ENCODE measurements at regions not wholly inside any gene's neighbourhood (a gene's known extent, or its start where the extent isn't known, plus 50 kb on each side); places are given as distances from the start of the nearest gene placed in this dataset.
"Not testable (repeated sequence)": the region's sequence is repeated elsewhere in the genome, so short reads cannot be mapped to it uniquely, and the experiment has no call there.

- no peak for DNase-seq (ENCODE audit: low read depth)
These were observed 80.0 kb downstream of the GALR1 start for GRCh38 chr18:77329651-77330050.

GRCh38 chr18:77334876-77335275, 85.2 kb downstream of the GALR1 start:
- DNase-seq (ENCODE audit: low read depth): no peak

- DNase-seq (ENCODE audit: low read depth): no peak
These were observed 88.0 kb downstream of the GALR1 start for GRCh38 chr18:77337604-77338003.

- DNase-seq (ENCODE audit: low read depth): no peak
These were observed 89.4 kb downstream of the GALR1 start for GRCh38 chr18:77339093-77339492.

- no peak for DNase-seq (ENCODE audit: low read depth)
These were observed 90.0 kb downstream of the GALR1 start for GRCh38 chr18:77339623-77340022.

GRCh38 chr18:77340815-77341214, 91.2 kb downstream of the GALR1 start:
- no peak for DNase-seq (ENCODE audit: low read depth)

- DNase-seq (ENCODE audit: low read depth): no peak
These were observed 92.1 kb downstream of the GALR1 start for GRCh38 chr18:77341527-77342325.

GRCh38 chr18:77342736-77343135, 93.1 kb downstream of the GALR1 start:
- DNase-seq (ENCODE audit: low read depth): no peak

- DNase-seq (ENCODE audit: low read depth): no peak
These were observed 94.3 kb downstream of the GALR1 start for GRCh38 chr18:77343846-77344510.

GRCh38 chr18:77344786-77345500, 95.3 kb downstream of the GALR1 start:
- peak; percentile 67 for DNase-seq (ENCODE audit: low read depth)

GRCh38 chr18:77346208-77346810, 96.7 kb downstream of the GALR1 start:
- DNase-seq (ENCODE audit: low read depth): peak; percentile 59

- DNase-seq (ENCODE audit: low read depth): not testable (repeated sequence)
These were observed 103.7 kb downstream of the GALR1 start for GRCh38 chr18:77353349-77353748.

GRCh38 chr18:77359561-77360314, 110.1 kb downstream of the GALR1 start:
- DNase-seq (ENCODE audit: low read depth): no peak

- no peak for DNase-seq (ENCODE audit: low read depth)
These were observed 110.9 kb downstream of the GALR1 start for GRCh38 chr18:77360315-77361190.

- no peak for DNase-seq (ENCODE audit: low read depth)
These were observed 111.7 kb downstream of the GALR1 start for GRCh38 chr18:77361382-77361781.

- no peak for DNase-seq (ENCODE audit: low read depth)
These were observed 116.0 kb downstream of the GALR1 start for GRCh38 chr18:77365667-77366066.

- DNase-seq (ENCODE audit: low read depth): no peak
These were observed 116.5 kb downstream of the GALR1 start for GRCh38 chr18:77366067-77366719.

- DNase-seq (ENCODE audit: low read depth): no peak
These were observed 117.3 kb downstream of the GALR1 start for GRCh38 chr18:77366720-77367641.

- DNase-seq (ENCODE audit: low read depth): no peak
These were observed 120.0 kb downstream of the GALR1 start for GRCh38 chr18:77369644-77370043.

All from forelimb muscle (tissue), 1 donor.